GM06990 (cell line): ENCODE measurements at regions not wholly inside any gene's neighbourhood (a gene's known extent, or its start where the extent isn't known, plus 50 kb on each side); places are given as distances from the start of the nearest gene placed in this dataset.

ENCODE experiments used
- DNase-seq: peaks from one replicate; pipeline ENCODE4 v3.0.0-alpha.2; 2011; ENCODE audit not compliant: insufficient read length; ENCODE audit errors: extremely low read depth
- H3K27me3 ChIP-seq: replicated peaks from 2 replicates; pipeline ENCODE4 v1.6.0; 2011; ENCODE audit warnings: low read length; ENCODE audit not compliant: control insufficient read depth, insufficient read depth
- H3K36me3 ChIP-seq: 2 replicates; pipeline ENCODE4 v1.5.1; 2011; ENCODE audit warnings: low read length; ENCODE audit not compliant: control insufficient read depth, insufficient read depth
- H3K4me3 ChIP-seq: replicated peaks from 2 replicates; pipeline ENCODE4 v1.5.1; 2011; ENCODE audit warnings: low read depth, mild to moderate bottlenecking, control low read depth, low read length
- CTCF ChIP-seq: IDR thresholded peaks from 2 replicates; pipeline ENCODE4 v1.5.1; 2011; ENCODE audit warnings: low read length, control low read depth, mild to moderate bottlenecking, inconsistent platforms; ENCODE audit not compliant: insufficient read depth, poor library complexity, severe bottlenecking

- no peaks in the 10 kb centered on the region for H3K27me3 ChIP-seq
- no peaks in the 10 kb centered on the region for H3K36me3 ChIP-seq
- no peak for TF ChIP-seq CTCF
- no peak overlapping the region for H3K4me3 ChIP-seq
- no peak for DNase-seq
These were observed 51.6 kb upstream of the NLRP1 start for GRCh38 chr17:5635949-5636348.

- Histone ChIP-seq H3K27me3 (no peaks in the 10 kb centered on the region; the same call in none of the 2 replicates), H3K4me3 (no peak overlapping the region), H3K36me3 (no peaks in the 10 kb centered on the region)
- DNase-seq = no peak
- no peak for TF ChIP-seq CTCF
These were observed 54.3 kb upstream of the NLRP1 start for GRCh38 chr17:5638596-5638995.

GRCh38 chr17:5640726-5641125, 56.4 kb upstream of the NLRP1 start:
- no peaks in the 10 kb centered on the region; the same call in none of the 2 replicates for H3K27me3 ChIP-seq
- H3K36me3 ChIP-seq = no peaks in the 10 kb centered on the region
- DNase-seq = no peak
- H3K4me3 ChIP-seq = no peak overlapping the region
- no peak for TF ChIP-seq CTCF

- no peaks in the 10 kb centered on the region; the same call in none of the 2 replicates for H3K27me3 ChIP-seq
- H3K36me3 ChIP-seq = no peaks in the 10 kb centered on the region
- TF ChIP-seq CTCF = no peak
- DNase-seq = no peak
- H3K4me3 ChIP-seq = no peak overlapping the region
These were observed 58.4 kb upstream of the NLRP1 start for GRCh38 chr17:5642752-5643151.

- no peak for DNase-seq
- no peak for TF ChIP-seq CTCF
- no peaks in the 10 kb centered on the region; the same call in none of the 2 replicates for H3K27me3 ChIP-seq
- H3K36me3 ChIP-seq = no peaks in the 10 kb centered on the region
- no peak overlapping the region for H3K4me3 ChIP-seq
These were observed 59.8 kb upstream of the NLRP1 start for GRCh38 chr17:5644065-5644464.

- H3K36me3 ChIP-seq = no peaks in the 10 kb centered on the region
- H3K4me3 ChIP-seq = no peak overlapping the region
- no peak for TF ChIP-seq CTCF
- DNase-seq = no peak
- H3K27me3 ChIP-seq = no peaks in the 10 kb centered on the region; the same call in none of the 2 replicates
These were observed 67.0 kb upstream of the NLRP1 start for GRCh38 chr17:5651348-5651747.
